GM18511 (cell line): ENCODE measurements at regions not wholly inside any gene's neighbourhood (a gene's known extent, or its start where the extent isn't known, plus 50 kb on each side); places are given as distances from the start of the nearest gene placed in this dataset.
"Not testable (repeated sequence)": the region's sequence is repeated elsewhere in the genome, so short reads cannot be mapped to it uniquely, and the experiment has no call there.

Experiments
- ATAC-seq: cut with Tn5 transposase; IDR thresholded peaks from one replicate; pipeline ENCODE4 v1.9.1; 2021; ENCODE audit warnings: mild to moderate bottlenecking, moderate library complexity; ENCODE audit not compliant: unreplicated experiment

DNA sequence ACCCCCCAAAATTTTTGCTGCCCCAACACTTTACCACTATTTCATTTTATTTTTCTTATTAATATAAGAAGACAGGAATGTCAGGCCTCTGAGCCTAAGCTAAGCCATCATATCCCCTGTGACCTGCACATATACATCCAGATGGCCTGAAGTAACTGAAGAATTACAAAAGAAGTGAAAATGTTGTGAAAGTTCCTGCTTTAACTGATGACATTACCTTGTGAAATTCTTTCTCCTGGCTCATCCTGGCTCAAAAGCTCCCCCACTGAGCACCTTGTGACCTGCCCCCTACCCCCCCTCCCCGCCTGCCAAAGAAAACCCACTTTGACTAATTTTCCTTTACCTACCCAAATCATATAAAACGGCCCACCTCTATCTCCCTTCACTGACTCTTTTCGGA lies 200.3 kb upstream of the FKBP1C start:
- not testable (repeated sequence) for ATAC-seq

DNA sequence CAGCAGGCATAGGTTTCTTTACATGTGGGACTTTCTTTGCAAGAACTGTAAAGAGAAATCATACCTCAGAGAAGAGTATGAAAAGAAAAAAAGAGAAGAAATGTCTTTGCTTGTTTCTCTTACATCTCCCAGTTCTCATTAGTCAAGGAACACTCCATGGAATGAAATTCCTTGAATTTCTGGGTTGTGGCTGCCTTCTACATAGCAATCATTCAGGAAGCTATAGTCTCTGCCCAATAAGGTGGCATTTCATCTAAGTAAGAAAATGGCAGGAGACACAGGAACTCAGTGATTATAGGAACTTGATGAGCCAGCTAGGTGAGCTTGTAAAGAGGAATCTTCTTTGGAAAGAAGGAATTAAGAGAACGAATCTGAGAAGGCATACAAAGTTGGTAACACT lies 197.0 kb upstream of the FKBP1C start:
- ATAC-seq, result no peak

DNA sequence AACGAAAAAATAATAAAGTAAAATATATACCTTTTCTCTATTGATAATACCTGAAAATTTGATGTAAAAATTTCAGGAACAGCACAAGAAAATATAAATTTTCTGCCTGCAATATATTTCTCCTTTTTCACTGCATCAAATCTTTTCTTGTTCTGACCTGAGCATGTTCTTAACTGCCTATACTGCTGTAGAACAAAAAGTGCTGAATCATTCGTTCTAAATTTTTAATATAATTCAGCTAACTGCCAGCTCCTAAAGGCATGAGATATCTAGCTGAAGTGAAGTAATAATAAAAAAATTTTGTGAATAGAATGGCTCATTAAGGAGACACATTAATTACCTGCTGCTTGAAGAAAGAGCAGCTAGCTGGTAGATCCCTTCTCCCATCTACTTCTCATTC lies 188.6 kb upstream of the FKBP1C start:
- ATAC-seq, result no peak

DNA sequence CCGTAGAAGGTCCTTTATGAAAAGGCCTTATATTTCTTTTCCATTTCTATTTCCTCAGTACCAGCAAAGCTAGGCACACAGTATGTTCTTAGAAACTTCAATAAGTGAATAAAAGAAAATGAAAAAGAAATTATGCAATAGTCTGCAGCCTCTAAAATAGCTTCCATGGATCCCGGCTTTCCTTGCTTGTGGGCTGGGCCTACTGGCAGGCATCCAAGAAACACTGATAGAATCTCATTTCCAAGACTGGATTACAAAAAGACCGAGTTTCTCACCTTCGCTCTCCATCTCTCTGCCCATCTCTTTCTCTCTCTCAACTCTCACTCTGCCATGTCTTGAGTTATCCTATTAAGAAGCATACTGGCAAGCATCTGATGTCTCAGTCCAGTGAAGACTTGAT lies 187.5 kb upstream of the FKBP1C start:
- ATAC-seq, result no peak

DNA sequence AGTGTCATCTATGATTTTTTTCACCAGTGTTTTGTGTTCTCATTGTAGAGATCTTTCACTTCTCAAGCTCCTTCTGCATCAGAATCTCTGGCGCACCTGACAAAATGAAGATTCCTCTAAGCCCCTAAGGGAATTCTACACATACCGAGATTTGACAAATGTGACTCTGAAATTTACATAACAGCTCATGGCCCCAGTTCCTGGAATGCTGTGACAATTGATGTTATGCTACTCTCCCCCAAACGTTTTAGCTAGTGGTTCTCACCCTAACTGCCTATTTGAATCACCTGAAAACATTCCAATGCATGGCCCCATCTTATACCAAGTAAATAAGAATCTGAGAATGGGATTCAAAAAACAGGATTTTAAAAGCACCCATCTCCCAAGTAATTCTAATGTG lies 162.1 kb upstream of the FKBP1C start:
- ATAC-seq, result no peak

- ATAC-seq, result not testable (repeated sequence)
Measured at GRCh38 chr6:63053206-63053605, 158.1 kb upstream of the FKBP1C start.

- no peak for ATAC-seq
Measured at GRCh38 chr6:63058601-63059000, 152.7 kb upstream of the FKBP1C start.

DNA sequence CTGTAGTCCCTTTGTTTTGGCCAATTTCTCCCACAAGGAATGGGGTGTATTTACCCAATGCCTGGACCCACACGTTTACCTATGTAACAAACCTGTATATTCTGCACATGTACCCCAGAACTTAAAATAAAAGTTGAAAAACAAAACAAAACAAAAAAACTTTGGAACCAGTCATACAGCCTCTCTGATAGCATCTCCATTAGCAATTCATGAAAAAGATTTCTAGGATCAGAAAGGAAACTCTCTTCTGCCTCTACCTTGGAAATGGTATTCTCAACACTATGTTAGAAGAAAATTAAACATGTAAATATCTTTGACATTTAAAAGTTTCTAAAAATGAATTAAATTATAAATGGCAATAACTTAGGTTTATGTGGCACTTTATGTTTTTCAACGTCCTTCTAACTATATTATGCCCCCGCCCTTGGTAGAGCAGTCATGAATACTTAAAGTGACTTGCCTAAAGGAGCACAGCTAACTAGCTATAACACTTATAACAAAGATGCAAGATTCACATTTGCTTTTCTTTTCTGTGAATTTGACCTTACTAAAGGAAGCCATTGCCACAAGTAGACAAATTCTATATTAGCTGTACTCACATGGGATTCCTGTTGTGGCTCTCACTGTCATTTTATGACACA lies 147.5 kb upstream of the FKBP1C start:
- no peak for ATAC-seq

DNA sequence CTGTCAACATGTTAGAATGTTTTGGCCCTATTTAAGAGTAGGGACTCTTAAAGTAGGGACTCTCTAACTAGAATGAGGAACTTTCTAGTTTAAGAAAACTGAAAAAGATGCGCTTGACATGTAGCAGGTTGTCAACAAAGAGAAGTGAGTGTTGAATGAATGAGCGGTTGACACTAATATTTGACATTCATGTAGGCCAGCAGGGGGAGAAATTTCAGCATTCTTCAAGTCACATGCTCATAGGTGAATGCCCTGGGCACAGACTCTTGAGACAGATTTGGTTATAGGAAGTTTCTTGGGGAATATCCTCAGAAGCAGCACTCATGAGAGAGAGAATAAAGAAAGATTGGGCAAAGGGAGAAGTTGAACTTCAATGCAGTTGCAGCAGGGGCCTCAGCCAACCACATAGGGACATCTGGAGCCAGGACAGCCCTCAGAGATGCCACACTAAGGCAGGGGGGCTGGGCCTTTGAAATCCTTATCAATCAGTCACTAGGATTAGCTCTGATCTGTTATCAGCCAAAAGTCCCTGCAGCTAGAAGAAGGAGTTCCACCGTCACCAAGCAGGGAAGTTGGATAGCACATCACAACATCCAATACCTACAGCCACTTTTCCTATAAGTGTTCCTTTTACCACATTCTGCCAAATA lies 145.1 kb upstream of the FKBP1C start:
- ATAC-seq, result peak; percentile 83

- ATAC-seq, result no peak
Measured at GRCh38 chr6:63094947-63095346, 116.3 kb upstream of the FKBP1C start.

- peak; percentile 78 for ATAC-seq
Measured at GRCh38 chr6:63097222-63097621, 114.0 kb upstream of the FKBP1C start.

DNA sequence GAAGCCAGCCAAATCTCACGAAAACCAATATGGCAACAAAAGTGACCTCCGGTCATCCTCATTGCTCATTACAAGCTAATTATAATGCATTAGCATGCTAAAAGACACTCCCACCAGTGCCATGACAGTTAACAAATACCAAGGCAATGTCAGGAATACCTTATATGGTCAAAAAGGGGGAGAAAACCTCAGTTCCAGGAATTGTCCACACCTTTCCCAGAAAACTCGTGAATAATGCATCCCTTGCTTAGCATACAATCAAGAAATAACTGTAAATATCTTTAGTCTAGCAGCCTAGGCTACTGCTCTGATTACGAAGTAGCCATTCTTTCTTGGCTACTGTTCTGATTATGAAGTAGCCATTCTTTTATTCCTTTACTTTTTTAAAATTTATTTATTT lies 112.5 kb upstream of the FKBP1C start:
- no peak for ATAC-seq

GRCh38 chr6:63099772-63100459 lies 111.4 kb upstream of the FKBP1C start:
- no peak for ATAC-seq

- peak; percentile 90 for ATAC-seq
Measured at GRCh38 chr6:63114610-63115211, 96.6 kb upstream of the FKBP1C start.

DNA sequence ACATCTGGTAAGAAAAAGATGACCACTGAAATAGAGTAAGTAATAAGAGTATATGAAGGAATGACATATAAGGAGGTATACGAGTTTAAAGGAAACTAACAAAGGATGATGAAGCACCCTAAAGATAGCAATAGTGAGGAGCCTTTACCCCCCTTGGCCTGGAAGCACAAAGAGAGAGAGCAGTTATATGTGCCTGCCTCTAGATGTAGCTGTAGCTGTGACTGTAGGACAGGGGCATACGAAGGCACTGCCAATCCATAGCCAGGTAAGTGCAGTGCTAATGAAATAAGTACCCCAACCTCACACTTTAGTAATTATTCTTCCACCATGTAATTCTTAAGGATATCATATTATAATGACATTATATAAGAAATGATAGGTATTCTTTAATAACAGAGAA lies 90.1 kb upstream of the FKBP1C start:
- peak; percentile 62 for ATAC-seq

DNA sequence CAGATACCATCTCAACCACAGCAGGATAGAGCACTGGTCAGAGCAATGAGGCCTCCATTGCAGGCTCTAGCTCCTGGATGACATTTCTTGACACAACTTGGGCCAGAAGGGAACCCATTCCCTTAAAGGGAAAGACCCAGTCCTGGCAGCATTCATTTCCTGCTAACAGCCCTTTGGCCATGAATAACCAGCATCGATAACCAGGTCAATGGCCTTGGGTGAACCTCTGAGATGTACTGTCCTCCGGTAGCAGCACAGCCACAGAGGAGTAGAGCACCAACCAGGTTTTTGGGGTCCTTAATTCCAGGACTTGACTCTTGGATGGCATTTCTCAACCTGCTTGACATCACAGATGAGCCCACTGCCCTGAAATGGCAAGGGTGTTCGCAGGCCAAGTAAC lies 71.2 kb upstream of the FKBP1C start:
- ATAC-seq, result no peak

DNA sequence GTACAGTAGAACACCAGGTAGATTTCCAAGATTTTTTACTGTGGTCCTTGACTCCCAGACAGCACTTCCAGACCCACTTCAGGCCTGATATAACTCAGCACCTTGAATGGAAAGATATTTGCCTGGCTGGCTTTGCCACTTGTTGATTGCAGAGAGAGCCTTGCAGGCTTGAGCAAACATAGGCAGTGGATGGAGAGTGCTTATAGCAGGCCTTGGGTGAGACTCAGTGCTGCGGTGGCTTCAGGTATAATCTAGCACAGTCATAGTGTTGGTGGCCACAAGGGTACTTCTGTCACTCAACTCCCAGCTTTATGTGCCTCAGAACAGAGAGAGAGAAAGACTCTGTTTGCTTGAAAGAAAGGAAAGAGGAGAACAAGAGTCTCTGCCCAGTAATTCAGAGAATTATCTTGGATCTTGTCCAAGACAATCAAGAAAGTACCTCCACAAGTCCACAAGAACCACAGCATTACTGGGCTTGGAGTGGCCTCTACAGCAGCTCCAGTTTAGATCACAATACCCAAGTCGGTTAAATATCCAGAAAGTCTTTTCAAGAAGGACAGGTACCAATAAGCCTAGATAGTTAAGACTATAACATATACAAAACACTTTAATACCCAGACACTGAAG lies 70.5 kb upstream of the FKBP1C start:
- no peak for ATAC-seq

DNA sequence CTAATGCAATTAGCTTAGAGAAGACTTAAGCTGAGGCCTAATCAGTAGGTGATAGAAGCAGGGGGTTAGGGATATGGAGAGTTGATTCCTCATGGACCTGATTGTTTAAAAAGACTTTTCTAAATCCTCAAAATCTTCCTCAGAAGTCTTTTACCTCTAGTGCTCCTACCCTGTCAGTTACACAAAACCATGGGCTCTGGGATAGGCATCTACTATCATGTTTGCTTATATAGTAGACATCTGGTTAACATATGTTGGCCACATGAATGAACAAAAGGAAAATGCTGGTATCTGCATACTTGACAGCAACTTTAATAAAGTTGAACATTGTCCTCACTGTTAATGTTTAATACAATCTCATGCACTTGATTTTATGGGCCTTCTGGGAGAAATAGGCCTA lies 61.5 kb upstream of the FKBP1C start:
- ATAC-seq, result no peak

GRCh38 chr6:63154535-63154934 lies 56.7 kb upstream of the FKBP1C start:
- no peak for ATAC-seq
